ENCODE measurements at regions not wholly inside any gene's neighbourhood (a gene's known extent, or its start where the extent isn't known, plus 50 kb on each side); places are given as distances from the start of the nearest gene placed in this dataset.
A peak's percentile ranks its signal among the peaks of the same experiment; 100 is the strongest.

- DNase-seq (ENCODE audit: low spot score): no peak
Measured at GRCh38 chr1:48164571-48164970, 57.9 kb upstream of the SLC5A9 start.

GRCh38 chr1:48160486-48161132 lies 61.9 kb upstream of the SLC5A9 start:
- DNase-seq (ENCODE audit: low spot score): no peak

DNA sequence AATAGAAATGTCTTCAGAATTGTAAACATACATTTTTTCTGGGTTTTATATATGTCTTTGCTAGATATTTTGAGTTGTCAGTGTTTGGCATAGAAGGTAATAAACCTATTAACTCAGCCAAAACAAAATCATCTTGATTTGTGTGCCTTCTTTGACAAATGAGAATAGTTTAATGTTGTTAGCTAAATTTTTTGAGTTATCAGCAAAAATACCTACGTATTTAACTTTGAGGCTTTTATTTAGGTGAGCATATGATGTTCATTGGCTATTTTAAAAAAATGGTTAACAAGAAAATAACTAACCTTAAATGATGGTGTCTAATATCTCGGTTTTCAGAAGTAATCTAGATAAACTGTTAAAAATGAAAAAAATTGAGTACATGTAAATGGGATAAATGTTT lies 83.2 kb upstream of the SLC5A9 start:
- DNase-seq (ENCODE audit: low spot score): no peak

GRCh38 chr1:48127735-48128685 lies 94.5 kb upstream of the SLC5A9 start:
- DNase-seq (ENCODE audit: low spot score): no peak

- no peak for DNase-seq (ENCODE audit: low spot score)
Measured at GRCh38 chr1:48123647-48124046, 98.9 kb upstream of the SLC5A9 start.

DNA sequence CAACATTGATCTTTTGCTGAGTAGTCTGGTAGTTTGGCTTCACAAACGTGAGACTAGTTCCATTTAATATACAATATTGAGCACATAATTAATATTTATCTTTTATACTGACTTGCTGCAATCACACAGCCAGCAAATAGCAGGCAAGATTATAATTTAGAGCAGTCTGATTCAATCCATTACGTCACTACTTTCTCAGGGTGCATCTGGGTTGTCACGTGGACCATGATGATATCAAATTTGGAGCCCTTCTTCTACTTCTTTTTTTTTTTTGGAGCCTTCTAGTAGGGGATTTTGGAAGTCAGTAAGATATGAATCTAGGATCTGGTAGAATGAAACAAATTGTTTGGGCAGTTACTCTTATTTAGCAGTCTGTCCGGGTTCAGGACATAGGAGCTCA lies 100.6 kb upstream of the SLC5A9 start:
- DNase-seq (ENCODE audit: low spot score): no peak

GRCh38 chr1:48120621-48121020 lies 101.9 kb upstream of the SLC5A9 start:
- no peak for DNase-seq (ENCODE audit: low spot score)

GRCh38 chr1:48115835-48116234 lies 106.7 kb upstream of the SLC5A9 start:
- DNase-seq (ENCODE audit: low spot score): no peak

DNA sequence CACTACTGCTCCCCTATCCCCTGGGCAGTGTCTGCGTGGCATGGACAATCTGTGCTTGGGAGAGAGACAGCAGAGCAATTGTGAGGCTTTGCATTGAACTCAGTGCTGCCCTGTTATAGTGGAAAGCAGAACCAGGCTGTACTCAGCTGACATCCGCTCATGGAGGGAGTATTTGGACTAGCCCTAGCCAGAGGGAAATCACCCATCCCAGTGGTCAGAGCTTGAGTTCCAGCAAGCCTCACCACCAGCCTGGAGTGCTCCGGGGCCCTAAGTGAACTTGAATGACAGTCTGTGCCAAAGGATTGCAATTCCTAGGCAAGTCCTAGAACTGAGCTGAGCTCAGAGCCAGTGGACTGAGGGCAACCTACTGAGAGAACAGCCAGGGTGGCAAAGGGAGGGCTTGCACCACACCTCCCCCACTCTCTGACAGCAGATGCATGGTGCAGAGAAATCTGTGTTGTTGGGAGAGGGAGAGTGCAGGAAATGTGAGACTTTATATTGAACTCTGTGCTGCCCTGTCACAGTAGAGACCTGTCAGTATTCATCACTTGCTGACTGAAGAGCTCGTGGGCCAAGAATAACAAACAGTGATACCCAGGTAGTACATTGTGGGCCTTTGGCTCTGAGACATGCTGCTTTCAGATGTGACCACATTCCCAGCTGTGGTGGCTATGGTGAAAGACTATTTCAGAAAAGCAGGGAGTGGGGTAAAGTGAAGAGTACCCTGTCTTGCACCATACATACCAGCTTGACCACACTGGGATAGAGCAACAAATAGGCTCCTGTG lies 107.7 kb upstream of the SLC5A9 start:
- peak; percentile 14 for DNase-seq (ENCODE audit: low spot score)

DNA sequence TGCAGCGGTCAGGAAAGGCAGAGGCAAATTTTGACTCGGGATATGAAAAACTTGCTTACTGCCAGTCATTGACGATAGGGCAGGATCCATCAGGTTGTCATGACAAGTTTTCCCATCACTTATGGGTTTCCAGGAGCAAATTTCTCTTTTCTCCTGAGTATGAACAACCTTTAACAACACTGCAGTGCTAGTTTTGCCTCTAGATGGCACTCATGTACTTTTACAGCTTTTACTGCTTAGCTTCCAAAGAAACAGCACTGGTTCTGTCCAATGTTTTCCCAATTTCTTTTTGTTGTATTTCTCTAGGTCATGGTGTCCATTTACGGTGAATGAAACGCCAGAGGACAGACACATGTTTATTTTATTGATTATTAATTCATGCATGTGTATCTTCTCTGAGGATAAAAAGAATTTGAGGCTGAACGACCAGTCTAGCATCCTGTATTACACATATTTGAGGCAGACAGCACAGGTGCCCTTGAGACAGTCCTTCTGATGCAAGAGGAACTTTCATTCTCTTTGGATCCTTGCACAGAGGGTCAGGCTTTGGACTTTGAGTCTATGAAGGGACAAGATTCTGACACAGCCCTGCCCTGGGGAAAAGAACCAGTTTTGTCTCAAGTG lies 112.3 kb upstream of the TRABD2B start:
- peak; percentile 83 for DNase-seq (ENCODE audit: low spot score)

DNA sequence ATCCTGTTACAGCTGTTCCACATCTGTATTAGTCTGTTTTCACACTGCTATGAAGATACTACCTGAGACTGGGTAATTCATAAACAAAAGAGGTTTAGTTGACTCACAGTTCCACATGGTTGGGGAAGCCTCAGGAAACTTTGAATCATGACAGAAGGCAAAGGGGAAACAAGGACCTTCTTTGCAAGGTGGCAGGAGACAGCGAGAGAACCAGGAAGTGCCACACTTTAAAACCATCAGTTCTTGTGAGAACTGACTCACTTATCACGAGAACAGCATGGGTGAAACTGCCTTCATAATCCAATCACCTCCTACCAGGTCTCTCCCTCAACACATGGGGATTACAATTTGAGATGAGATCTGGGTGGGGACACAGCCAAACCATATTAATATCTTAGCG lies 110.3 kb upstream of the TRABD2B start:
- DNase-seq (ENCODE audit: low spot score): no peak

DNA sequence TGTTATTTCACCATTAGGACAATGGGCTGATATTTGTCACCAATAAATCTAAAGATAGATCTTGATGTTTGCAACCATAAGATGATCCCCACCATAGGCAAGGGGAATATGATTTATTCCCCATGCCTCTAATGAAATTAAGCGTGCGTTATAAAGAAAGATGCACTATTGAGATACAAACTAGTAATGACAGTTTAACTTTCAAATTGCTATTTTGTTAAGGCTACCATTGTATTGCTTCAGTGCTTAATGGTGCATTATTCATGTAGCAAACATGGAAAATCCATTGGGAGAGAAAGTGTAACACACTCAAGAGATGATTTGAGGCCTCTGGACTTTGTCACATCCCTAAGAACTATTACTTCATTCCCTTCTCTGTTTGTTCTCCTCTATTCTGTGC lies 108.9 kb upstream of the TRABD2B start:
- DNase-seq (ENCODE audit: low spot score): no peak

DNA sequence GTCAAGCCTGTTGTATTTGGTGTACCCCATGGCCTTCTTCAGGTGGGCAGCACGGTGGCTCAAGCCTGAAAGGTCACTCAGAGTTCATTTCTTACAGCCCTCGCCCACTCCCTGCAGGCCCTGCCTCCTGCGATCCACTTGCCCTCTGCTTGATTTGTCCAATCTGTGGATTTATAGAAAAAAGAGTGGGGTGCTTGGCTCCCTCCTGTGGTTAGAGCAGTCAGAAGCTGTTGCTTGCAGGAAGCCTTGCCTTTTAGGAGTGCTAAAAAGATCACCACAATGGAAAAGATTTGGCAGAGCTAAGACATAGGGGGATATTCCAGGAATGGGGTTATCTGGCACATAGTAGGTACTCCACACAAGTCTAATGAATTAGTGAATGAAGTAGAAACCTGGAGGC lies 108.0 kb upstream of the TRABD2B start:
- peak; percentile 12 for DNase-seq (ENCODE audit: low spot score)

- no peak for DNase-seq (ENCODE audit: low spot score)
Measured at GRCh38 chr1:48103495-48103894, 106.3 kb upstream of the TRABD2B start.

GRCh38 chr1:48102766-48103165 lies 105.6 kb upstream of the TRABD2B start:
- no peak for DNase-seq (ENCODE audit: low spot score)

- no peak for DNase-seq (ENCODE audit: low spot score)
Measured at GRCh38 chr1:48099072-48099773, 102.0 kb upstream of the TRABD2B start.

DNA sequence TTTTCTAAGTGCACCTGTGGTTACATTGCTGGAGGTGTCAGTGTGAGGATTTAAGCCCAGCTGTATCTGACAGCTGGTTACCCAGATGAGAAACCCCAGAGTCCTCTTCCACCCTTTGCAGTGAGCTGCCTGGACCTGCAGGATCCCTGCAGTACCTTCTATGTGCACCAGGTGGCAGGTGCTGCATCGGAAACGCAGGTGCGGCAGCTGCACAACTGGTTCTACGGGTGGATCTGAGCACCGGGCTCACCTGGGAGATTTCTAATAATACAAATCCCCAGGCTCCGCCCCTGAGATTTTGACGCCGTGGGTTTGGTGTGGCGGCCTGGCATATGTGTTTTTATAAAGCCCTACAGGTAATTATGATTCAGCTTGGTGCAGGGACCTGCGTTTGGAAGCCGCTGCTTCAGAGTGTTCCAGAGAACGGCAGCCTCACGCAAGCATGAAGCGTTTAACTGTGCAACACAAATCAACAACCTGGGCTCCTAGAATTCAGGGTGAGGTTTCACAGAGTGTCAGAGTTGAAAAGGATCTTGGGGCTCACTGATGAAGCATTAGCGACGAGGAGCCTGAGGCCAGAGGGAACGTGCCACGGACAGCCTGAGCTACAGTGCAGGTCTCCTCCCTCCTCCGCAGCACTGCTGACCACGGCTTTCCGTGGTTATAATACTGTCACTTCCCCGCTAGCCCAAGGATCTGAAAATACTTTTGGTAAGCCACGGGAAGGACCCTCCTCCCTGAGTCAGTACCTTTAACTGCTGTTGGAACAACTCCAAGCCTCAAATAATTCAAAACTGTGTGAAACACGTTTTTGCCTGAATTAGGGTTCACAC lies 96.7 kb upstream of the TRABD2B start:
- DNase-seq (ENCODE audit: low spot score): no peak

DNA sequence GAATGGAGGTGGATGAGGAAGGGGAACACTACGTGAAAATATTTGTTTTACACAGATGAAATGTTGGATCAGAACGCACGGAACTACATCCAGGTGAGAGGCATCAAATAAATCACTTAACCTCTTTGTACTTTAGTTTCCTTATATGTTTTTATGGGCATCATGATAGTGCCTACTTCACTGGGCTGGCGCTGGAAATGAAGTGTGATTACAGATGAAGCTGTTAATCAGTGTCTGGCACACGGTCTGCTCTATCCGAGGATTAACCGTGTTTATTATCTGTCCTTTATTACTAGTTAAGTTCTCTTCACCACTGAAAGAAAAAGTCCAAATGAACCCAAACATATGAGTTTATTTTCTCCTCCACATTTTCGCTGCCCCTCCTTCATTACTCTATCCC lies 96.0 kb upstream of the TRABD2B start:
- no peak for DNase-seq (ENCODE audit: low spot score)

GRCh38 chr1:48092401-48092800 lies 95.2 kb upstream of the TRABD2B start:
- DNase-seq (ENCODE audit: low spot score): no peak

DNA sequence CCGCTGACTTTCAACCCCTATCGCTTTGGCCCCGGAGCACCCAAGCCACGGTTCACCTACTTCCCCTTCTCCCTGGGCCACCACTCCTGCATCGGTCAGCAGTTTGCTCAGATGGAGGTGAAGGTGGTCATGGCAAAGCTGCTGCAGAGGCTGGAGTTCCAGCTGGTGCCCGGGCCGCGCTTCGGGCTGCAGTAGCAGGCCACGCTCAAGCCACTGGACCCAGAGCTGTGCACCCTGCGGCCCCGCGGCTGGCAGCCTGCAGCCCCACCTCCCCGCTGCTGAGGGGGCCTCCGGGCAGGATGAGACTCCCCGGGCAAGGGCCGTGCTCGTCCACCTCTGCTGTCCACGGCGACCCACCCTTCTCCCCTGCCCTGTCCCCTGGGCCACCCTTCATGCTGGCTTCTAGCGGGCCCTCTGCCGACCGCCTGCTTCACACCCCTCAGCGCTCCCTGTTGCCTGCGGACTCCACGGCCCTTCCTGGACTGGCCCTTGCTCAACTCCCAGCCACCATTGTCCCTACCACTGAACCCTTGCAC lies 92.2 kb upstream of the TRABD2B start:
- DNase-seq (ENCODE audit: low spot score): no peak

All from pons (tissue), 1 donor.